Loucy (cell line): ENCODE measurements at regions not wholly inside any gene's neighbourhood (a gene's known extent, or its start where the extent isn't known, plus 50 kb on each side); places are given as distances from the start of the nearest gene placed in this dataset.

Experiments used
- H2AFZ ChIP-seq: fragments of 200-600 bp; sonication (generic); 2 replicates; pipeline ENCODE4 v1.6.0; 2016; ENCODE audit warnings: antibody characterized with exemption, mild to moderate bottlenecking, low read length, moderate library complexity
- H3F3A ChIP-seq: fragments of 200-600 bp; 2 replicates; pipeline ENCODE4 v1.6.0; 2016; ENCODE audit warnings: antibody characterized with exemption, low read depth, mild to moderate bottlenecking
- H3K27me3 ChIP-seq: fragments of 200-600 bp; sonication (generic); 2 replicates; pipeline ENCODE4 v1.6.1; 2014; ENCODE audit warnings: low read length, mild to moderate bottlenecking; ENCODE audit not compliant: insufficient read depth, poor library complexity, severe bottlenecking
- H3K36me3 ChIP-seq: fragments of 200-600 bp; sonication (generic); 2 replicates; pipeline ENCODE4 v1.6.1; 2016; ENCODE audit warnings: low read length; ENCODE audit not compliant: insufficient read depth
- H3K4me1 ChIP-seq: fragments of 200-600 bp; sonication (generic); 2 replicates; pipeline ENCODE4 v1.5.1; 2014; ENCODE audit warnings: low read length, mild to moderate bottlenecking; ENCODE audit not compliant: insufficient read depth, poor library complexity, severe bottlenecking
- H3K4me2 ChIP-seq: fragments of 200-600 bp; sonication (generic); 2 replicates; pipeline ENCODE4 v1.6.0; 2014; ENCODE audit warnings: antibody characterized with exemption, low read length, low read depth, mild to moderate bottlenecking; ENCODE audit not compliant: poor library complexity, severe bottlenecking
- H3K4me3 ChIP-seq: fragments of 200-600 bp; sonication (generic); 2 replicates; pipeline ENCODE4 v1.5.1; 2014; ENCODE audit warnings: low read length, mild to moderate bottlenecking, mixed read lengths; ENCODE audit not compliant: poor library complexity, severe bottlenecking
- H3K79me2 ChIP-seq: fragments of 200-600 bp; sonication (generic); 2 replicates; pipeline ENCODE4 v1.6.1; 2014; ENCODE audit warnings: low read length; ENCODE audit not compliant: insufficient read depth
- H3K9ac ChIP-seq: fragments of 200-600 bp; sonication (generic); 2 replicates; pipeline ENCODE4 v1.6.0; 2014; ENCODE audit warnings: mild to moderate bottlenecking, low read depth, low read length, moderate library complexity; ENCODE audit not compliant: poor library complexity, severe bottlenecking
- H3K9me2 ChIP-seq: fragments of 200-600 bp; sonication (generic); replicated peaks from 2 replicates; pipeline ENCODE4 v1.6.1; 2016; ENCODE audit warnings: low read depth, low read length, mixed read lengths
- H3K9me3 ChIP-seq: fragments of 200-600 bp; sonication (generic); 2 replicates; pipeline ENCODE4 v1.6.1; 2014; ENCODE audit warnings: mild to moderate bottlenecking, antibody characterized with exemption, low read length, low read depth; ENCODE audit not compliant: insufficient read depth
- H4K20me1 ChIP-seq: fragments of 200-600 bp; sonication (generic); 2 replicates; pipeline ENCODE4 v1.6.0; 2014; ENCODE audit warnings: antibody characterized with exemption, low read length, mild to moderate bottlenecking; ENCODE audit not compliant: insufficient read depth, poor library complexity, severe bottlenecking
- CTCF ChIP-seq: fragments of 200-600 bp; sonication (generic); conservative IDR thresholded peaks from 2 replicates; pipeline ENCODE4 v1.5.1; 2014; ENCODE audit warnings: mild to moderate bottlenecking, antibody characterized with exemption, low read length
- EZH2phosphoT487 ChIP-seq: fragments of 200-600 bp; IDR thresholded peaks from 2 replicates; pipeline ENCODE4 v1.6.1; 2018; ENCODE audit warnings: antibody characterized with exemption, mild to moderate bottlenecking, moderate library complexity, borderline replicate concordance

DNA sequence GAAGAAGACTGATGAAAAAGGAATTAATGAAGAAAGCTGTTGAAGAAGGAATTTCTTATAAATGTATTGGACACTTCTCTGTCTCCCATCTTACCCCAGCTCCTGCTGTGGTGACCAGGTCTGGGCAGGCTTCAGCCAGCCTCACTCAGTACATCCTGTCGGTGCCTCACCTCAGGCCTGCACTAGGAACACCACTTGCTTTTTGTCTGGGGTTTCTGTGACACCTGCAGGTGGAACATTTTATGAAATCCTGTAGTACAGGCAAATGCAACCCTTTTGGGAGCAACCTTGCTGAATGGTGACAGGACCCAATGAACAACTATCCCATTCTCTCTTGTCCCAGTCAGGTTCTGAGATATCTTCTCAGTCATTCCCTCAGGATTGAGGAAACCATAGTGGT, 129.7 kb downstream of the PRDM13 start:
- Histone ChIP-seq H3F3A (no peaks in the 10 kb centered on the region), H3K79me2 (no peaks in the 10 kb centered on the region), H3K4me1 (no peaks in the 10 kb centered on the region), H4K20me1 (no peaks in the 10 kb centered on the region), H3K4me2 (no peak overlapping the region), H3K36me3 (no peaks in the 10 kb centered on the region), H3K9me2 (no peaks in the 10 kb centered on the region), H2AFZ (no peak overlapping the region), H3K9me3 (no peaks in the 10 kb centered on the region), H3K4me3 (no peak overlapping the region), H3K27me3 (no peaks in the 10 kb centered on the region), H3K9ac (no peak overlapping the region)
- no peak for TF ChIP-seq EZH2phosphoT487
- no peak; the same call in 1 of the 2 replicates for TF ChIP-seq CTCF

DNA sequence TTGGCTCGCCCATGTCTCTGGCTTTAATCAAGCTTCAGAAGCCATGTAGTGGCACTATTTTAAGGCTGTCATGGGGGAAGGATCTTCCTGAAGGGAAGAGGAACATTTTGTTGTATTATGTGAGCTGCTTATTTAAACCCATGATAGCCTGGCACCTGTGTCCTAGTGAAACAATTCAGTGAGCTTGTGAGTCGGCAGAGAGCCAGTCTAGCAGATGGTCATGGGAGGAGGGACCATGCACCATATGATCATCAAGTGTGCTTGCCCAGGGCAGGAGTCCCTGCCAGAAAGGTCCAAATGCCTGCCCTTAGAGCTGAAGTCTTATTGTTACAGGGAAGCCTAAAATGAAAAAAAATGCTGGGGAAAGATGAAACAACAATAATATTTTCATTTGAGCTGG, 132.9 kb downstream of the PRDM13 start:
- no peak overlapping the region for H3K4me2 ChIP-seq
- H3K9me3 ChIP-seq, result no peaks in the 10 kb centered on the region
- H3K27me3 ChIP-seq, result no peaks in the 10 kb centered on the region
- no peak overlapping the region for H3K4me3 ChIP-seq
- no peak overlapping the region for H2AFZ ChIP-seq
- no peaks in the 10 kb centered on the region for H3K79me2 ChIP-seq
- TF ChIP-seq CTCF, result no peak
- no peak for TF ChIP-seq EZH2phosphoT487
- H3F3A ChIP-seq, result no peaks in the 10 kb centered on the region
- no peaks in the 10 kb centered on the region for H4K20me1 ChIP-seq
- H3K9me2 ChIP-seq, result no peaks in the 10 kb centered on the region
- no peak overlapping the region for H3K9ac ChIP-seq
- H3K36me3 ChIP-seq, result no peaks in the 10 kb centered on the region
- no peaks in the 10 kb centered on the region for H3K4me1 ChIP-seq

- TF ChIP-seq EZH2phosphoT487, result no peak
- TF ChIP-seq CTCF, result no peak
- Histone ChIP-seq H3K27me3 (no peaks in the 10 kb centered on the region), H3K4me1 (no peaks in the 10 kb centered on the region)
Measured at GRCh38 chr6:99741092-99741491, 134.5 kb downstream of the PRDM13 start.

More at GRCh38 chr6:99741092-99741491, 134.5 kb downstream of the PRDM13 start:
- Histone ChIP-seq H3K79me2 (no peaks in the 10 kb centered on the region), H3K4me3 (no peak overlapping the region), H3K9ac (no peak overlapping the region), H3K9me2 (no peaks in the 10 kb centered on the region), H3K9me3 (no peaks in the 10 kb centered on the region), H3K4me2 (no peak overlapping the region), H3F3A (no peaks in the 10 kb centered on the region), H4K20me1 (no peaks in the 10 kb centered on the region), H2AFZ (no peak overlapping the region), H3K36me3 (no peaks in the 10 kb centered on the region)
